CD4-positive, alpha-beta memory T cell (primary cell): ENCODE measurements at regions not wholly inside any gene's neighbourhood (a gene's known extent, or its start where the extent isn't known, plus 50 kb on each side); places are given as distances from the start of the nearest gene placed in this dataset.
"Not testable (repeated sequence)": the region's sequence is repeated elsewhere in the genome, so short reads cannot be mapped to it uniquely, and the experiment has no call there.

Experiments
- CTCF ChIA-PET: fragments of 350-600 bp; sonication (Branson Sonifier 250); formaldehyde crosslinking; loops from one replicate; lab custom pipeline; 2021; ENCODE audit warnings: inconsistent platforms; ENCODE audit not compliant: partially characterized antibody; lab: Charles Lee
- POLR2A ChIA-PET: fragments of 350-600 bp; sonication (Branson Sonifier 250); formaldehyde crosslinking; loops from one replicate; lab custom pipeline; 2021; ENCODE audit not compliant: partially characterized antibody; lab: Charles Lee
- DNase-seq, 5 donors: peaks; one replicate each; pipeline versions ENCODE4 v3.0.0 to v3.0.0-alpha.2; 2020 to 2022; ENCODE audit warnings: mixed read lengths in 1 of 5
- H3K27ac ChIP-seq: one replicate; pipeline ENCODE4 v1.7.0; 2013; ENCODE audit warnings: low read depth, low read length
- H3K27me3 ChIP-seq: 2 replicates; pipeline ENCODE4 v1.7.0; 2013; ENCODE audit warnings: mild to moderate bottlenecking, low read length, moderate library complexity; ENCODE audit not compliant: insufficient read depth
- H3K36me3 ChIP-seq: 2 replicates; pipeline ENCODE4 v1.7.0; 2013; ENCODE audit warnings: mild to moderate bottlenecking, low read length, moderate library complexity; ENCODE audit not compliant: insufficient read depth
- H3K4me1 ChIP-seq: 2 replicates; pipeline ENCODE4 v1.7.0; 2013; ENCODE audit warnings: mild to moderate bottlenecking, low read length, moderate library complexity; ENCODE audit not compliant: insufficient read depth
- H3K4me3 ChIP-seq, 2 donors: one replicate each; pipeline ENCODE4 v1.7.0; 2013; ENCODE audit warnings: low read length in 2 of 2, mild to moderate bottlenecking in 1 of 2
- H3K9me3 ChIP-seq, 2 donors: one replicate each; pipeline ENCODE4 v1.7.0; 2013; ENCODE audit warnings: low read length in 2 of 2, control low read depth in 1 of 2; ENCODE audit not compliant: control insufficient read depth in 1 of 2
- H3K27ac Mint-ChIP-seq, 7 donors: one replicate each; pipeline ENCODE4 v1.8.0; 2020 to 2021; ENCODE audit warnings: mixed read lengths in 7 of 7, mild to moderate bottlenecking in 6 of 7, inconsistent platforms in 3 of 7, moderate library complexity in 3 of 7
- H3K27me3 Mint-ChIP-seq, 2 donors: one replicate each; pipeline ENCODE4 v1.8.0; 2020 to 2021; ENCODE audit warnings: mixed read lengths in 2 of 2
- H3K36me3 Mint-ChIP-seq, 2 donors: one replicate each; pipeline ENCODE4 v1.8.0; 2020 to 2021; ENCODE audit warnings: mixed read lengths in 2 of 2, inconsistent platforms in 1 of 2, mild to moderate bottlenecking in 1 of 2
- H3K4me1 Mint-ChIP-seq, 4 donors: one replicate each; pipeline ENCODE4 v1.8.0; 2020 to 2021; ENCODE audit warnings: mixed read lengths in 4 of 4, mild to moderate bottlenecking in 1 of 4
- H3K4me3 Mint-ChIP-seq, 8 donors: one replicate each; pipeline ENCODE4 v1.8.0; 2020 to 2021; ENCODE audit warnings: mixed read lengths in 8 of 8, mild to moderate bottlenecking in 7 of 8, moderate library complexity in 6 of 8, inconsistent platforms in 3 of 8
- H3K9me3 Mint-ChIP-seq, 8 donors: one replicate each; pipeline ENCODE4 v1.8.0; 2020 to 2021; ENCODE audit warnings: mixed read lengths in 8 of 8, mild to moderate bottlenecking in 5 of 8, inconsistent platforms in 3 of 8, moderate library complexity in 1 of 8
- intact Hi-C: fragments of 100-400 bp; cut with micrococcal nuclease; formaldehyde crosslinking; loops from one replicate; pipeline ENCODE4 v1.15.1; 2023

GRCh38 chr2:129807642-129808338 lies 171.7 kb upstream of the RAB6C start:
- H3K27ac ChIP-seq, H3K4me3 Mint-ChIP-seq, H3K9me3 Mint-ChIP-seq, H3K4me3 ChIP-seq, H3K27me3 ChIP-seq, H3K27me3 Mint-ChIP-seq, DNase-seq, CTCF ChIA-PET, POLR2A ChIA-PET, H3K27ac Mint-ChIP-seq, H3K4me1 Mint-ChIP-seq, H3K4me1 ChIP-seq, H3K9me3 ChIP-seq, H3K36me3 Mint-ChIP-seq, intact Hi-C loops, H3K36me3 ChIP-seq: not testable (repeated sequence)

- Mint-ChIP-seq H3K4me3 (no peak overlapping the region), H3K36me3 (peaks cover 0 to 6% of the 10 kb centered on the region in 2 donors), H3K27me3 (peaks cover 5 to 13% of the 10 kb centered on the region in 2 donors), H3K4me1 (no peaks in the 10 kb centered on the region), H3K27ac (no peak overlapping the region), H3K9me3 (peaks cover 0 to 21% (median 15%) of the 10 kb centered on the region in 8 donors)
- no peak overlapping the region for H3K4me3 ChIP-seq
- H3K27ac ChIP-seq: no peak overlapping the region
- ChIA-PET CTCF (no interaction called here), POLR2A (no interaction called here)
- H3K36me3 ChIP-seq: no peaks in the 10 kb centered on the region
- no peaks in the 10 kb centered on the region for H3K4me1 ChIP-seq
- no peaks in the 10 kb centered on the region for H3K27me3 ChIP-seq
- DNase-seq: no peak
- H3K9me3 ChIP-seq: peaks cover 0 to 4% of the 10 kb centered on the region in 2 donors
- intact Hi-C loops: no loop called here
Observed at GRCh38 chr2:129810521-129810920, 168.9 kb upstream of the RAB6C start.

GRCh38 chr2:129812071-129812470 lies 167.4 kb upstream of the RAB6C start:
- Histone ChIP-seq H3K36me3 (no peaks in the 10 kb centered on the region), H3K27me3 (no peaks in the 10 kb centered on the region), H3K27ac (no peak overlapping the region), H3K9me3 (peaks cover 0 to 5% of the 10 kb centered on the region in 2 donors), H3K4me3 (no peak overlapping the region), H3K4me1 (no peaks in the 10 kb centered on the region)
- ChIA-PET POLR2A (no interaction called here), CTCF (no interaction called here)
- no peak for DNase-seq
- intact Hi-C loops: no loop called here
- peaks cover 5 to 13% of the 10 kb centered on the region in 2 donors for H3K27me3 Mint-ChIP-seq
- H3K9me3 Mint-ChIP-seq: peaks cover 0 to 27% (median 21%) of the 10 kb centered on the region in 8 donors
- H3K27ac Mint-ChIP-seq: no peak overlapping the region
- H3K4me1 Mint-ChIP-seq: no peaks in the 10 kb centered on the region
- no peak overlapping the region for H3K4me3 Mint-ChIP-seq
- H3K36me3 Mint-ChIP-seq: peaks cover 0 to 8% of the 10 kb centered on the region in 2 donors

- H3K4me1 ChIP-seq: no peaks in the 10 kb centered on the region
- ChIA-PET POLR2A (no interaction called here), CTCF (no interaction called here)
- Mint-ChIP-seq H3K4me3 (no peak overlapping the region), H3K36me3 (peaks cover 0 to 8% of the 10 kb centered on the region in 2 donors), H3K27ac (no peak overlapping the region), H3K4me1 (no peaks in the 10 kb centered on the region), H3K27me3 (peaks cover 5 to 13% of the 10 kb centered on the region in 2 donors), H3K9me3 (peaks cover 0 to 25% (median 21%) of the 10 kb centered on the region in 8 donors)
- H3K36me3 ChIP-seq: no peaks in the 10 kb centered on the region
- DNase-seq: no peak
- no peak overlapping the region for H3K27ac ChIP-seq
- intact Hi-C loops: no loop called here
- H3K27me3 ChIP-seq: no peaks in the 10 kb centered on the region
- H3K4me3 ChIP-seq: no peak overlapping the region
- H3K9me3 ChIP-seq: peaks cover 0 to 5% of the 10 kb centered on the region in 2 donors
Observed at GRCh38 chr2:129812654-129813053, 166.8 kb upstream of the RAB6C start.

GRCh38 chr2:129813404-129813803 lies 166.1 kb upstream of the RAB6C start:
- H3K4me3 Mint-ChIP-seq: no peak overlapping the region
- Histone ChIP-seq H3K4me3 (no peak overlapping the region), H3K9me3 (peaks cover 0 to 5% of the 10 kb centered on the region in 2 donors), H3K27ac (no peak overlapping the region), H3K4me1 (no peaks in the 10 kb centered on the region), H3K36me3 (no peaks in the 10 kb centered on the region), H3K27me3 (no peaks in the 10 kb centered on the region)
- peaks cover 0 to 8% of the 10 kb centered on the region in 2 donors for H3K36me3 Mint-ChIP-seq
- no peak for DNase-seq
- no peak overlapping the region for H3K27ac Mint-ChIP-seq
- intact Hi-C loops: no loop called here
- ChIA-PET CTCF (no interaction called here), POLR2A (no interaction called here)
- H3K27me3 Mint-ChIP-seq: peaks cover 5 to 13% of the 10 kb centered on the region in 2 donors
- no peaks in the 10 kb centered on the region for H3K4me1 Mint-ChIP-seq
- H3K9me3 Mint-ChIP-seq: peaks cover 0 to 25% (median 21%) of the 10 kb centered on the region in 8 donors

GRCh38 chr2:129816813-129817574 lies 162.5 kb upstream of the RAB6C start:
- POLR2A ChIA-PET: no interaction called here
- Histone ChIP-seq H3K36me3 (no peaks in the 10 kb centered on the region), H3K27me3 (no peaks in the 10 kb centered on the region), H3K9me3 (peaks cover 0 to 5% of the 10 kb centered on the region in 2 donors), H3K4me1 (no peaks in the 10 kb centered on the region), H3K4me3 (no peak overlapping the region), H3K27ac (no peak overlapping the region)
- H3K4me3 Mint-ChIP-seq: no peak overlapping the region
- peaks cover 0 to 26% (median 21%) of the 10 kb centered on the region in 8 donors for H3K9me3 Mint-ChIP-seq
- H3K36me3 Mint-ChIP-seq: peaks cover 0 to 8% of the 10 kb centered on the region in 2 donors
- H3K27me3 Mint-ChIP-seq: peaks cover 4 to 8% of the 10 kb centered on the region in 2 donors
- no peaks in the 10 kb centered on the region for H3K4me1 Mint-ChIP-seq
- CTCF ChIA-PET: no interaction called here
- H3K27ac Mint-ChIP-seq: no peak overlapping the region
- intact Hi-C loops: no loop called here
- DNase-seq: no peak

GRCh38 chr2:129819855-129820254 lies 159.6 kb upstream of the RAB6C start:
- Mint-ChIP-seq H3K27ac (no peak overlapping the region), H3K4me1 (no peaks in the 10 kb centered on the region), H3K36me3 (peaks cover 0 to 3% of the 10 kb centered on the region in 2 donors), H3K27me3 (no peaks in the 10 kb centered on the region), H3K4me3 (no peak overlapping the region), H3K9me3 (peaks cover 0 to 15% (median 11%) of the 10 kb centered on the region in 8 donors)
- Histone ChIP-seq H3K4me3 (no peak overlapping the region), H3K36me3 (no peaks in the 10 kb centered on the region), H3K27ac (no peak overlapping the region), H3K27me3 (no peaks in the 10 kb centered on the region), H3K9me3 (peaks cover 0 to 5% of the 10 kb centered on the region in 2 donors), H3K4me1 (no peaks in the 10 kb centered on the region)
- no peak for DNase-seq
- intact Hi-C loops: no loop called here
- ChIA-PET POLR2A (no interaction called here), CTCF (no interaction called here)
